ENCODE measurements at regions not wholly inside any gene's neighbourhood (a gene's known extent, or its start where the extent isn't known, plus 50 kb on each side); places are given as distances from the start of the nearest gene placed in this dataset.

DNA sequence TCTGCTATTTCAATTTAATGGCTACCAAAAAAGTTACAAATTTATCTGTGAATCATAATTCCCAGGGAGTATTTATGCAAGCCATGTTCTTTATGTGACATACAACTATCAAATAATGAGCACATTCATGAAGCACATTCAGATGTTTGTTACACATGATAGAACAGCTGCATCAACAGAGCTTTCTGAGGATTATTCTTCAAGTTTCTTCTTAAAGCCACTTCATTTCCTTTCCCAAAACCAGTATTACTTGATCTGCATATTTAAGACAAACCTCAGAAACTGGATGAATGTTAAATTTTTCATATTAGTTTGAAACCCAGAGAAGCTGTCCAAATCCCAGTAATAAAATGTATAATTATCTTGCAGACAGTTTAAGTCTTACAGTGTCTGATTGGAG, 73.6 kb upstream of the SOX5 start:
- Histone ChIP-seq H3K36me3 (ENCODE audit: insufficient read depth, low read length) (no peaks in the 10 kb centered on the region), H3K27ac (ENCODE audit: low read depth, low read length, poor library complexity, severe bottlenecking) (no peak overlapping the region), H3K4me1 (ENCODE audit: insufficient read depth, low read length, severe bottlenecking) (no peaks in the 10 kb centered on the region), H3K79me2 (ENCODE audit: insufficient read depth, low read length) (no peaks in the 10 kb centered on the region), H3K9ac (ENCODE audit: low read length) (no peak overlapping the region), H3K4me2 (ENCODE audit: low read length) (no peak overlapping the region), H3K4me3 (ENCODE audit: low read depth, low read length, poor library complexity, severe bottlenecking) (no peak overlapping the region), H3K27me3 (ENCODE audit: insufficient read depth, low read length) (no peaks in the 10 kb centered on the region), H3K9me3 (ENCODE audit: low read length) (no peaks in the 10 kb centered on the region), H3K9me2 (ENCODE audit: low read depth, low read length) (no peaks in the 10 kb centered on the region), H3F3A (ENCODE audit: insufficient read depth, low read length) (no peaks in the 10 kb centered on the region), H2AFZ (ENCODE audit: low read length) (no peak overlapping the region), H4K20me1 (ENCODE audit: insufficient read depth, low read length) (no peaks in the 10 kb centered on the region)
- TF ChIP-seq EZH2 (IDR thresholded peaks at IDR 0.05; ENCODE audit: borderline replicate concordance, low read length) = no peak
- TF ChIP-seq, protein P1, sequence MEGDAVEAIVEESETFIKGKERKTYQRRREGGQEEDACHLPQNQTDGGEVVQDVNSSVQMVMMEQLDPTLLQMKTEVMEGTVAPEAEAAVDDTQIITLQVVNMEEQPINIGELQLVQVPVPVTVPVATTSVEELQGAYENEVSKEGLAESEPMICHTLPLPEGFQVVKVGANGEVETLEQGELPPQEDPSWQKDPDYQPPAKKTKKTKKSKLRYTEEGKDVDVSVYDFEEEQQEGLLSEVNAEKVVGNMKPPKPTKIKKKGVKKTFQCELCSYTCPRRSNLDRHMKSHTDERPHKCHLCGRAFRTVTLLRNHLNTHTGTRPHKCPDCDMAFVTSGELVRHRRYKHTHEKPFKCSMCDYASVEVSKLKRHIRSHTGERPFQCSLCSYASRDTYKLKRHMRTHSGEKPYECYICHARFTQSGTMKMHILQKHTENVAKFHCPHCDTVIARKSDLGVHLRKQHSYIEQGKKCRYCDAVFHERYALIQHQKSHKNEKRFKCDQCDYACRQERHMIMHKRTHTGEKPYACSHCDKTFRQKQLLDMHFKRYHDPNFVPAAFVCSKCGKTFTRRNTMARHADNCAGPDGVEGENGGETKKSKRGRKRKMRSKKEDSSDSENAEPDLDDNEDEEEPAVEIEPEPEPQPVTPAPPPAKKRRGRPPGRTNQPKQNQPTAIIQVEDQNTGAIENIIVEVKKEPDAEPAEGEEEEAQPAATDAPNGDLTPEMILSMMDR (IDR thresholded peaks at IDR 0.05; ENCODE audit: low read length) = no peak

DNA sequence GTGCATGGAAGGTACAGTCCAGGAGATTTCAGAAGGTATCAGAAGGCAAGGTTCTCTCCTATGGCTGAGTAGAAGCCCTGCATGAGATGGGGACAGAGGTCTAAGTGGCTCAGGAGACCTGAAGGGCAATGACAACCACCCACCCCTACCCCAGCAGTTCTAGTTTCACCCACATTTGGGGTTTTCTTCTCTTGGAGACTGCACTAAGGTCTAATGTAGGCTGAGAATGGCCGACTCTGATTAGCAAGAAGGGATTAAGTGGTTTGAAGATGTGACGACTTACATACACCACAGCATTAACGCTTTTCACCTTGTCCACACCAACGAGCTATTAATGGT, 71.7 kb upstream of the SOX5 start:
- Histone ChIP-seq H3K4me3 (ENCODE audit: low read depth, low read length, poor library complexity, severe bottlenecking) (no peak overlapping the region), H3K9me2 (ENCODE audit: low read depth, low read length) (no peaks in the 10 kb centered on the region), H3K4me1 (ENCODE audit: insufficient read depth, low read length, severe bottlenecking) (no peaks in the 10 kb centered on the region), H3K4me2 (ENCODE audit: low read length) (no peak overlapping the region), H3K27ac (ENCODE audit: low read depth, low read length, poor library complexity, severe bottlenecking) (no peak overlapping the region), H4K20me1 (ENCODE audit: insufficient read depth, low read length) (no peaks in the 10 kb centered on the region), H3K36me3 (ENCODE audit: insufficient read depth, low read length) (no peaks in the 10 kb centered on the region), H3K9me3 (ENCODE audit: low read length) (no peaks in the 10 kb centered on the region), H3K9ac (ENCODE audit: low read length) (no peak overlapping the region), H3F3A (ENCODE audit: insufficient read depth, low read length) (no peaks in the 10 kb centered on the region), H3K27me3 (ENCODE audit: insufficient read depth, low read length) (no peaks in the 10 kb centered on the region), H2AFZ (ENCODE audit: low read length) (no peak overlapping the region), H3K79me2 (ENCODE audit: insufficient read depth, low read length) (no peaks in the 10 kb centered on the region)
- TF ChIP-seq, protein P1 (IDR thresholded peaks at IDR 0.05; ENCODE audit: low read length) = no peak
- TF ChIP-seq EZH2 (IDR thresholded peaks at IDR 0.05; ENCODE audit: borderline replicate concordance, low read length) = no peak

DNA sequence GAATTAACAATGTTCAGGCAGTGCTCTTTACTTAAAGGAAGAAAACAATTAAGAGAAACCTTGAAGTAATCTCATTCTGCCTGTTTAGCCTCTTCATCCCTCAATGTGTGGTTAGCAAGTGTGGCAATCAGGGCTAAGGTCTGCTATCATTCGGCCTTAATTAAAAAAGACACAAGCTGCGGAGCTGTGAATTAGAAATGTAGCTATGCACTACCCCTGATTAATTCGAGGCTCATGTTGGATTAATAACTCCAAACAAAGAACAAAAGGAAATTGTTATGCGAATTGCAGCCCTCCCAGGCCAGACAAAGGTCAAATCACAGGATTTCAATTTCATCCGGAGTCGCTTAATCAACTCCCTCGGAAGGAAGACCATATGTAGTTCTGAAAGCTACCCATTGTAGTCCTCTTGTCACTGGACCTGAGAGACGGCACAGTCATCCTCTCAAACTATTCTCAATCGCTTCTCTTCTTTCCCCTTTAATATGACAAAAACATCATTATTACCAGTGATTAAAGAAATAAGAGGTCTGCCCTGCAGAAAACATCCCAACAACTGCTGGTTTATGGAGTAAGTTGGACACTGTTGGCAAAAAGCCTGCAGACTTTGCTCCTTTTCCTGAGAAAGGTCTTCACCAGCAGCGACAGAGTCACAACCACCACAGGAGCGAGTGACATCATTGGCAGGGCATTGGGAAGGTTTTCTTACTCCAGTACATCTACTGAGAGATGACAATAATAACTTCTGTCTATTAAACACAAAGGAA, 71.1 kb upstream of the SOX5 start:
- H3F3A ChIP-seq (ENCODE audit: insufficient read depth, low read length) = no peaks in the 10 kb centered on the region
- H3K9ac ChIP-seq (ENCODE audit: low read length) = no peak overlapping the region
- no peak overlapping the region for H3K4me3 ChIP-seq (ENCODE audit: low read depth, low read length, poor library complexity, severe bottlenecking)
- H3K9me2 ChIP-seq (ENCODE audit: low read depth, low read length) = no peaks in the 10 kb centered on the region
- H3K27ac ChIP-seq (ENCODE audit: low read depth, low read length, poor library complexity, severe bottlenecking) = no peak overlapping the region
- no peaks in the 10 kb centered on the region for H3K79me2 ChIP-seq (ENCODE audit: insufficient read depth, low read length)
- no peaks in the 10 kb centered on the region for H4K20me1 ChIP-seq (ENCODE audit: insufficient read depth, low read length)
- H3K4me1 ChIP-seq (ENCODE audit: insufficient read depth, low read length, severe bottlenecking) = no peaks in the 10 kb centered on the region
- no peaks in the 10 kb centered on the region for H3K27me3 ChIP-seq (ENCODE audit: insufficient read depth, low read length)
- no peak for TF ChIP-seq EZH2 (IDR thresholded peaks at IDR 0.05; ENCODE audit: borderline replicate concordance, low read length)
- TF ChIP-seq, protein P1 (IDR thresholded peaks at IDR 0.05; ENCODE audit: low read length) = no peak
- H3K9me3 ChIP-seq (ENCODE audit: low read length) = no peaks in the 10 kb centered on the region
- H3K4me2 ChIP-seq (ENCODE audit: low read length) = no peak overlapping the region
- H2AFZ ChIP-seq (ENCODE audit: low read length) = no peak overlapping the region
- no peaks in the 10 kb centered on the region for H3K36me3 ChIP-seq (ENCODE audit: insufficient read depth, low read length)
